Fibroblast of villous mesenchyme (primary cell): ENCODE measurements at regions not wholly inside any gene's neighbourhood (a gene's known extent, or its start where the extent isn't known, plus 50 kb on each side); places are given as distances from the start of the nearest gene placed in this dataset.
"Not testable (repeated sequence)": the region's sequence is repeated elsewhere in the genome, so short reads cannot be mapped to it uniquely, and the experiment has no call there.

ENCODE experiments used
- DNase-seq: peaks from one replicate; pipeline ENCODE4 v3.0.0-alpha.2; 2010; ENCODE audit warnings: low read depth
- H3K4me3 ChIP-seq: 2 replicates; pipeline ENCODE4 v1.5.1; 2011; ENCODE audit warnings: low read depth, mild to moderate bottlenecking, low read length
- TF ChIP-seq, protein P1 (sequence below): IDR thresholded peaks from 2 replicates; pipeline ENCODE4 v1.5.1; 2012; ENCODE audit warnings: low read depth, mild to moderate bottlenecking, low read length; ENCODE audit not compliant: insufficient read depth

DNA sequence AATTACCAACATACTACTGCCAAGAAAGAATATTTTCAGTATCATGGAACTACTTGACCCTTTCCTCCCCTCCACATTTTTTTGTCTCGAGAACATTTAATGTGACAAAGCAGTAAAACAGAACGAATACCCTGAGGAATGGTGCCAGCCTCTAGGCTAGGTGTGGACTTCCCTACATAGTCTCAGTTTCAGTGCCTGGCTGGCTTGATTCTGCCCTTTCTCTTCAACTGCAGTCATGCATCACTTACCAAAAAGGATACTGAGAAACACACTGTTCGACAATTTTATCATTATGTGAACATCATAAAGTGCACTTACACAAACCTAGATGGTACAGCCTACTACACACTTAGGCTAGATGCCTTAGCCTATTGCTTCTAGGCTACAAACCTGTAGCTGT is 305.3 kb upstream of the HNRNPA3 start:
- no peak overlapping the region for H3K4me3 ChIP-seq
- TF ChIP-seq, protein P1, sequence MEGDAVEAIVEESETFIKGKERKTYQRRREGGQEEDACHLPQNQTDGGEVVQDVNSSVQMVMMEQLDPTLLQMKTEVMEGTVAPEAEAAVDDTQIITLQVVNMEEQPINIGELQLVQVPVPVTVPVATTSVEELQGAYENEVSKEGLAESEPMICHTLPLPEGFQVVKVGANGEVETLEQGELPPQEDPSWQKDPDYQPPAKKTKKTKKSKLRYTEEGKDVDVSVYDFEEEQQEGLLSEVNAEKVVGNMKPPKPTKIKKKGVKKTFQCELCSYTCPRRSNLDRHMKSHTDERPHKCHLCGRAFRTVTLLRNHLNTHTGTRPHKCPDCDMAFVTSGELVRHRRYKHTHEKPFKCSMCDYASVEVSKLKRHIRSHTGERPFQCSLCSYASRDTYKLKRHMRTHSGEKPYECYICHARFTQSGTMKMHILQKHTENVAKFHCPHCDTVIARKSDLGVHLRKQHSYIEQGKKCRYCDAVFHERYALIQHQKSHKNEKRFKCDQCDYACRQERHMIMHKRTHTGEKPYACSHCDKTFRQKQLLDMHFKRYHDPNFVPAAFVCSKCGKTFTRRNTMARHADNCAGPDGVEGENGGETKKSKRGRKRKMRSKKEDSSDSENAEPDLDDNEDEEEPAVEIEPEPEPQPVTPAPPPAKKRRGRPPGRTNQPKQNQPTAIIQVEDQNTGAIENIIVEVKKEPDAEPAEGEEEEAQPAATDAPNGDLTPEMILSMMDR: no peak
- no peak for DNase-seq

DNA sequence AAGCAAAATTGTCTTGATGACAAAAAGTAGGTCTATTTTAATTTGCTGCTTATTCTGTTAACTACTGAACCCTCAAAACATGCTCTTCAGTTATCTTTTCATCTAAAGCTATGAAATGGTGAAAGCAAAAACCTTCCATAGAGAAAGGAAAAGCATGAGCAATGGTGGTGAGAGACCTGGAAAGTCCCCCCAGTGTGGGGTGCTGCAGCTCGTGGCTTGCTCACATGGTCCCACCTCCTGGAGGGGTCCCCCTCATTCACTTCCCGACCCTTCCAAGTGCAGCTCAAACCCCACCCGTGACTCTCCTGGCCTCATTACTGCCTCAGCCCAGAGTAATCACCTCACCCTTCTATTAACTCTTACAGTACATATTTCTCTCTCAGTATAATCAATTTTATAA is 301.8 kb upstream of the HNRNPA3 start:
- H3K4me3 ChIP-seq: no peak overlapping the region
- no peak for DNase-seq
- TF ChIP-seq, protein P1: no peak

DNA sequence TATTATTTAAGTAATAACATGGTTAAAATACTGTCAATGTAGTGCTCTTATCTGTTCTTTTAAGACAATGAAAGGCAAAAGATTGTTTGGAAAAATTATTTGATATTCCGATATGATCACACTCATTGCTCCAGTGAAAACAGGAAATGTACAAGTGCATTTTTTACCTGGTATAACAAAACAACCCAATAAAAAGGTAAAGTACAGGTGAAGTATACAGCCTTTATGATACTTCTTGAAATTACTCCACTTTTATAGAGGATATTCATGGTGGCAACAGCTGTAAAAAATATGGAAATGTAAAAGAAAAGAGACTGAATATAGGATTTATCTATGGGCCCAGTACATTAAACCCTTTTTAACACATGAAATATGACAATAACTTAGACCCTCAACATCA is 298.6 kb upstream of the HNRNPA3 start:
- H3K4me3 ChIP-seq: no peak overlapping the region
- TF ChIP-seq, protein P1: no peak
- no peak for DNase-seq

DNA sequence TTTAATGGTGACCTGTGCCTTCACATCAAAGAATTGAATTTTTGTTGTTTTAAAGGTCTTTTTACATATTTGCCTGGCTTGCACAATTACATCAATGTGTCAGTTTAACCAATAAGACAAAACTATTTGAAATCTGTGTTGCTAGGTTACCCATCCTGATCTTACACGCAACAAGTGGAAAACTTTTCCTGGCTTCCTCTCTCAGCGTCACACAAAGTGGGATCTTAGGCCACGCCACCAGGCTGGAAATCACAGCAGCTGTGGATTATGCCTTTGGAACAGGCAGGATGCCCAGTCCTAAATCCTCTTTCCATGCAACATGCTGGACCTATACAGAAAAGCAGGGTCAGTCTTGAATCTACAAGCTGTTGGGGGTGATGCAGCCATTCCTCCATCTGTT is 298.2 kb upstream of the HNRNPA3 start:
- TF ChIP-seq, protein P1: no peak
- H3K4me3 ChIP-seq: no peak overlapping the region
- no peak for DNase-seq

DNA sequence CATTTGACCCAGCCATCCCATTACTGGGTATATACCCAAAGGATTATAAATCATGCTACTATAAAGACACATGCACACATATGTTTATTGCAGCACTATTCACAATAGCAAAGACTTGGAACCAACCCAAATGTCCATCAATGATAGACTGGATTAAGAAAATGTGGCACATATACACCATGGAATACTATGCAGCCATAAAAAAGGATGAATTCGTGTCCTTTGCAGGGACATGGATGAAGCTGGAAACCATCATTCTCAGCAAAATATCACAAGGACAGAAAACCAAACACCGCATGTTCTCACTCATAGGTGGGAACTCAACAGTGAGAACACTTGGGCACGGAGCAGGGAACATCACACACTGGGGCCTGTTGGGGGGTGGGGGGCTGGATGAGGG is 290.0 kb upstream of the HNRNPA3 start:
- DNase-seq, H3K4me3 ChIP-seq: not testable (repeated sequence)

DNA sequence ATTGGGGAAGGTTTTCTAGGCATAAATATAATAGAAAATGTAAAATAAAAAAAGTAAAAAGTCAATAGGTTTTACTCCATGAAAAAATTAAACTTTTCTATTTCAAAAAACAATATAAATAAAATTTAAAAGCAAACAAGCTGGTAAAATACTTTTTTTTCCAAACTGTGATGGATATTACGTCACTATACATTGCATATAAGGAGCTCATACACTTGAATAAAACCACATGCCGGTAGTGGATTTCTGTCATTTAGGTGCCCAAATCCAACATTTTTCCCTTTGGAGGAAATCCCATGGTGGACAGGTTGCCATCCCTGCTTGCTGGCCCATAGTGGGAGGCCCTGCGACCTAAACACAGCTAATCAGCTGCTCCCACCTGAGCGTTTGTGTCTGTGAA is 289.4 kb upstream of the HNRNPA3 start:
- TF ChIP-seq, protein P1: no peak
- DNase-seq: no peak
- H3K4me3 ChIP-seq: no peak overlapping the region

DNA sequence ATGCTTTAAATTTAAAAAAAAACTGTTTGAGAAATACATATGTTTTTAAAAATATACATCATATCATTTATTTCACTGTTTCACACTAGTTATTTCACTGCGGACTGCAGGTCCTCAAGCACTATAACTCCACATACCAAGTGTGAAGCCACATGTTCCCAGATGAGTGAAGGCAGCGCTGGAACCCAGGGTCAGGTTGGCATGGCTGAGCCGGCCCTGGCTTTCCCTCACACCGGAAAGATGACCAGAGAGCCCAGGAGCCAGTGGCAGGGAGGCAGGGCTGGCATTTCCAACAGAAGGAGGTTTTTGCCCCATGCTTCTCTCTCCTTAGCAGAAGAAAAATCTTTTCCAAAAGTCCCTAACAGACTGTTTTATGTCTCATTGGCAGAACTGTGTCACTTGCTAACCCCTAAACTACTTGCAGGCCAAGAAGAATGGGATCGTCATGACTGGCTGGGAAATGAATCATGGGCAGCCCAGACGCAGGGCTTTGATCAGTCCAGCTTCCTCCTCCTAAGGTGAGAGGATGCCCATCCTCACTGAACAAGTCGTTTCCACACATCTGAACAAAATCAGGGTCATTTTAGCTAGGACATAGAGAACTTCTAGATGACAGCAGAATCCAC is 287.6 kb upstream of the HNRNPA3 start:
- TF ChIP-seq, protein P1: no peak
- DNase-seq: no peak

More for the DNA sequence above, 287.6 kb upstream of the HNRNPA3 start:
- H3K4me3 ChIP-seq: no peak overlapping the region
